ENCODE measurements at regions not wholly inside any gene's neighbourhood (a gene's known extent, or its start where the extent isn't known, plus 50 kb on each side); places are given as distances from the start of the nearest gene placed in this dataset.

DNA sequence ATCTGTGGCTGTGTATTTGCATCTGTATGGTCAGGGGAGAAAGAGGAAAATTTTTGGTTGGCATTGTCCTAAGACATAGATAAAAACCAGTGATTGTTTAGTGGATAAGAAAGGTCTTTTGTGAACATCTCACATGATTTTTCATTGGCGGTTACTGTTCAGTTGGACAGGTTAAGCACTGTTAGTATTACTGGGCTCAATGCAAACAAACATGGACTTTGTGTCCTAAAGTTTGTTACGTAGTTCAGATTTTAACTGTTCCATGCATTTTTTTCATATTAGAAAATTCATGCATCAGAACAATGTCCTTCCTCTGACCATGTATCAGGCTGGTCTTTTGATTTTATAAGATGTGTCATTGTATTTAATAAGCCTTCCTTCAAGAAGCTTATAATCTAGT is 368.0 kb downstream of the MEIS1 start:
- no peaks in the 10 kb centered on the region for H3K27me3 ChIP-seq (replicated peaks; ENCODE audit: insufficient read depth)
- H3K9me3 ChIP-seq: no peaks in the 10 kb centered on the region
- ATAC-seq (ENCODE audit: insufficient number of reproducible peaks, low FRiP score, low read depth): no peak
- no peaks in the 10 kb centered on the region for H3K4me1 ChIP-seq (ENCODE audit: control insufficient read depth in 1 of 2, low read depth in 2 of 2)
- TF ChIP-seq, protein P1, sequence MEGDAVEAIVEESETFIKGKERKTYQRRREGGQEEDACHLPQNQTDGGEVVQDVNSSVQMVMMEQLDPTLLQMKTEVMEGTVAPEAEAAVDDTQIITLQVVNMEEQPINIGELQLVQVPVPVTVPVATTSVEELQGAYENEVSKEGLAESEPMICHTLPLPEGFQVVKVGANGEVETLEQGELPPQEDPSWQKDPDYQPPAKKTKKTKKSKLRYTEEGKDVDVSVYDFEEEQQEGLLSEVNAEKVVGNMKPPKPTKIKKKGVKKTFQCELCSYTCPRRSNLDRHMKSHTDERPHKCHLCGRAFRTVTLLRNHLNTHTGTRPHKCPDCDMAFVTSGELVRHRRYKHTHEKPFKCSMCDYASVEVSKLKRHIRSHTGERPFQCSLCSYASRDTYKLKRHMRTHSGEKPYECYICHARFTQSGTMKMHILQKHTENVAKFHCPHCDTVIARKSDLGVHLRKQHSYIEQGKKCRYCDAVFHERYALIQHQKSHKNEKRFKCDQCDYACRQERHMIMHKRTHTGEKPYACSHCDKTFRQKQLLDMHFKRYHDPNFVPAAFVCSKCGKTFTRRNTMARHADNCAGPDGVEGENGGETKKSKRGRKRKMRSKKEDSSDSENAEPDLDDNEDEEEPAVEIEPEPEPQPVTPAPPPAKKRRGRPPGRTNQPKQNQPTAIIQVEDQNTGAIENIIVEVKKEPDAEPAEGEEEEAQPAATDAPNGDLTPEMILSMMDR (IDR thresholded peaks at IDR 0.05): no peak
- H3K36me3 ChIP-seq: no peaks in the 10 kb centered on the region
- DNase-seq (ENCODE audit: low spot score): no peak
- no peak overlapping the region for H3K27ac ChIP-seq
- no peak overlapping the region for H3K4me3 ChIP-seq

DNA sequence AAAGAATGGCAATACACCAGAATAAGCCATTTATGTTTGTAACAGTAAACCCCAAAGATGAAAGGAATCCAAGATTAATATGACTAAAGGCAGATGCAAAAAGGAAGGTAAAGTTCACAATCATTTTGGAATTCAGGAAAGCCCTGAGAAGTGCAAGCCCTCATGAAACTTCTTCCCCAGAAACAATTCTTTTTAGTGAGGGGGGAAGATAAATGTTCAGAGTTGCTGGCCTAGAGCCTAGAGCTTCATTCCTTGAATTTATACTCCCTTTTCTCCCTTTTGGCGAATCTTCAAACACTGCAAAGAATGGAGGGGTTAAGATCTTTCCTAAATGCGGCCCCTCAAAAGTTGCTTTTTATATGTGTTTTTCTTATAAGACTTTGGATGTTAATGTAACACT is 368.8 kb downstream of the MEIS1 start:
- ATAC-seq (ENCODE audit: insufficient number of reproducible peaks, low FRiP score, low read depth): no peak
- TF ChIP-seq, protein P1 (IDR thresholded peaks at IDR 0.05): no peak
- Histone ChIP-seq H3K27me3 (replicated peaks; ENCODE audit: insufficient read depth) (no peaks in the 10 kb centered on the region), H3K4me3 (no peak overlapping the region), H3K36me3 (no peaks in the 10 kb centered on the region), H3K27ac (no peak overlapping the region), H3K9me3 (no peaks in the 10 kb centered on the region), H3K4me1 (ENCODE audit: control insufficient read depth in 1 of 2, low read depth in 2 of 2) (no peaks in the 10 kb centered on the region)
- no peak for DNase-seq (ENCODE audit: low spot score)

DNA sequence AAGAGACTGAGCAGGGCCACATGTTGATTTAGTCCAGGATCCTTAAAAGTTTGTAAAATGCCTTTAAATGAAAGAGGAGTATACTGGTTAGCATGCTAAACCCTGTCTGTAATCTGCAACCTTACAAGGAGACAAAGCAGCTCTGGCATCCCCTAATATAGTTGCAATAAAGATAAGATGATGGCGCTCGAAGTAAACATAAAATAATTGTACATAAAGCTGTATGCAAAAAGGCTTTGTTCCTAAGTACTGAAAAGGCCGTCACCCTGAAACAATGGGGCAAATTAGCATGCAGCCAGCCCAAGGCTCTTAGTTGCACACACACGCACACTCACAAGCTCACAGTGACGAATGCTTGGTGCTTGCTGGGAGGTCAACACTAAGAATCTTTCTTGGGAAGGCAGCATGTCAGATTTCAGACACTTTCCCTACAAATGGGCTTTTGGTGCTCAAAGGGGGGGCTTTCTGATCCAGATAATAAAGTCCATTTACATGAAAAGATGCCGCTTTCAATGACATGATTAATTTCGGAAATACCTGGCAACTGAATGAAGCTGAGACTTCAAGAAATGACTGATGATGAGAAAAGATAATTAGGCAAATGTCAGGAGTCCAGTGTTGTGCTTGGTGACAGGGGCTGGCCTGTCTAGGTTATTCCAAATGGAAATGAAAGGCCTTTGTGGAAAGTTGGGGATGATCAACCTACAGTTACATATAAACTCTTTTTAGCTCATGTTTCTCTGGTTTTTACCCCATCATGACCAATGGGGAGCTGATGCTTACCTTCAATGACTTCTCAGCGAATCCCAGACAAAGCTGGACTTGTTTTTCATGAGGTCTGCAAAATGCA is 370.3 kb downstream of the MEIS1 start:
- Histone ChIP-seq H3K4me3 (no peak overlapping the region), H3K9me3 (no peaks in the 10 kb centered on the region), H3K4me1 (ENCODE audit: control insufficient read depth in 1 of 2, low read depth in 2 of 2) (no peaks in the 10 kb centered on the region), H3K27ac (no peak overlapping the region), H3K36me3 (no peaks in the 10 kb centered on the region), H3K27me3 (replicated peaks; ENCODE audit: insufficient read depth) (no peaks in the 10 kb centered on the region)
- ATAC-seq (ENCODE audit: insufficient number of reproducible peaks, low FRiP score, low read depth) (no peak), DNase-seq (ENCODE audit: low spot score) (no peak)
- TF ChIP-seq, protein P1 (IDR thresholded peaks at IDR 0.05): no peak

DNA sequence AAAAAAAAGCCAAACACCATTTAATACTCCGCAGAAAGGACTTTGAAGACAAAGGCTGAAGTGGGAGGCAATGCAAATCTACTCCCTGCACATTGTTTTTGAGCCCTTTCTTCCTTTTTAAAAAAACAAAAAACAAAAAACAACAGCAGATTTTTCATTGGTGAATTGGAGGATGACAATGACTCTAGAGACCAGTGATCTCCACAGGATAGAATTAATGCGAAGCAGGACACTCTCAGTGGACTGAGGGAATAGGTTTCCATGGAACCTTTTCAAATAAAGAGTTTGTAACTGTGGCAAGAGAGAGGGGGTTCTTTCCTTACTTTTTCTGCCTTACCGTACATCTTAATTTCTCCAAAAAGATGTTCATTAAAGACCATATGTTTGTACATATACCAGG is 371.0 kb downstream of the MEIS1 start:
- ATAC-seq (ENCODE audit: insufficient number of reproducible peaks, low FRiP score, low read depth) (no peak), DNase-seq (ENCODE audit: low spot score) (no peak)
- TF ChIP-seq, protein P1 (IDR thresholded peaks at IDR 0.05): no peak
- H3K4me3 ChIP-seq: no peak overlapping the region
- H3K4me1 ChIP-seq (ENCODE audit: control insufficient read depth in 1 of 2, low read depth in 2 of 2): no peaks in the 10 kb centered on the region
- H3K27ac ChIP-seq: no peak overlapping the region
- no peaks in the 10 kb centered on the region for H3K27me3 ChIP-seq (replicated peaks; ENCODE audit: insufficient read depth)
- no peaks in the 10 kb centered on the region for H3K36me3 ChIP-seq
- H3K9me3 ChIP-seq: no peaks in the 10 kb centered on the region

DNA sequence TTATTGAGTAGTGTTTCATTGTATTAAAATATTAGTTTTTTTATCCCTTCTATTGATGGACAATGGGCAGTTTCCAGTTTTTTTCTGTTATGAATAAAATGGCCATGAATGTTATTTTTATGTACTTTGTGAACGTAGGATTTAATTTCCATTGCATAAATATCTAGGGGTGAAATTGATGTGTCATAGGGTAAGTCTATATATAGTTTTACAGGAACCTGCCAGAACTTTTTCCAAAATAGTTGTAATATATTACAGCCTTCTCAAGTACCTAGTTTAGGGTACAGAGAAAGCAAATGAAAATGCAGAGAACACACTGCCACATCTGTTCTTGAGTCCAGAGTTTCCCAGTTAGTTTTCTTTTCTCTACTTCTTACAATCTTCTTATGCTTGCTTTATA is 378.6 kb downstream of the MEIS1 start:
- H3K4me1 ChIP-seq (ENCODE audit: control insufficient read depth in 1 of 2, low read depth in 2 of 2): peaks cover 0 to 3% of the 10 kb centered on the region in 2 donors
- H3K4me3 ChIP-seq: no peak overlapping the region
- H3K9me3 ChIP-seq: peaks cover under 1% of the 10 kb centered on the region
- H3K36me3 ChIP-seq: no peaks in the 10 kb centered on the region
- H3K27me3 ChIP-seq (replicated peaks; ENCODE audit: insufficient read depth): no peaks in the 10 kb centered on the region
- TF ChIP-seq, protein P1 (IDR thresholded peaks at IDR 0.05): no peak
- no peak overlapping the region for H3K27ac ChIP-seq
- no peak for DNase-seq (ENCODE audit: low spot score)
- no peak for ATAC-seq (ENCODE audit: insufficient number of reproducible peaks, low FRiP score, low read depth)
